ENCODE measurements at regions not wholly inside any gene's neighbourhood (a gene's known extent, or its start where the extent isn't known, plus 50 kb on each side); places are given as distances from the start of the nearest gene placed in this dataset.

DNA sequence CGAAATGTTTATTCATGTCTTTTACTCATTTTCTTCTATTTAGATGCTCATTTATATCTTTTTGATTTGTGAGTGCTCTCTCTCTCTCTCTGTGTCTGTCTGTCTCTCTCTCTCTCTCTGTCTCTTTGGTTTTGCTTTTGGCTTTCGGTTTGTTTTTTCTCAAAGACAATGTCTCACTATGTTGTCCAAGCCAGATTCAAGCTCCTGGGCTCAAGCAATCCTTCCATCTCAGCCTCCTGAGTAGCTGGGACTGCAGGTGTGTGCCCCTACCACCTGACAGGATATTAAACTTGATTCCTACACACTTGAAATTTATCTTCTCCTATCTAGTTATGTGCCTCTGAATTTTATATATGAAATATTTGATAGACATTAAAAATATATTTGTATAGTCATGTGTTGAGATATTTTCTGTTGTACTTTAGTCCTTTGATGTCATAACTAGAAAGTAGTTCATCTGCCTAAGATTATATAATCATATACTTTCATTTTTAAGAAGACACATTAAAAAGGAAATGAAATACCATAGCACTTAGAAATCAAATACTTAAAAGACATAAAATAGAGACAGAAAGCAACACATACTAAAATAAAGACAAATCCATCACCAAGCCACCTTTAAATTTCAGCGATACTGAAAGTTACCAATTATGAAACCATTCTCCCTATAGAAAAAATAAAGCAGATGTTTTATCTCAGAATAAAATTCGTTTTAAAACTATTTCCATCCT is 68.1 kb upstream of the SFMBT2 start:
- no peak for DNase-seq (ENCODE audit: low spot score)

DNA sequence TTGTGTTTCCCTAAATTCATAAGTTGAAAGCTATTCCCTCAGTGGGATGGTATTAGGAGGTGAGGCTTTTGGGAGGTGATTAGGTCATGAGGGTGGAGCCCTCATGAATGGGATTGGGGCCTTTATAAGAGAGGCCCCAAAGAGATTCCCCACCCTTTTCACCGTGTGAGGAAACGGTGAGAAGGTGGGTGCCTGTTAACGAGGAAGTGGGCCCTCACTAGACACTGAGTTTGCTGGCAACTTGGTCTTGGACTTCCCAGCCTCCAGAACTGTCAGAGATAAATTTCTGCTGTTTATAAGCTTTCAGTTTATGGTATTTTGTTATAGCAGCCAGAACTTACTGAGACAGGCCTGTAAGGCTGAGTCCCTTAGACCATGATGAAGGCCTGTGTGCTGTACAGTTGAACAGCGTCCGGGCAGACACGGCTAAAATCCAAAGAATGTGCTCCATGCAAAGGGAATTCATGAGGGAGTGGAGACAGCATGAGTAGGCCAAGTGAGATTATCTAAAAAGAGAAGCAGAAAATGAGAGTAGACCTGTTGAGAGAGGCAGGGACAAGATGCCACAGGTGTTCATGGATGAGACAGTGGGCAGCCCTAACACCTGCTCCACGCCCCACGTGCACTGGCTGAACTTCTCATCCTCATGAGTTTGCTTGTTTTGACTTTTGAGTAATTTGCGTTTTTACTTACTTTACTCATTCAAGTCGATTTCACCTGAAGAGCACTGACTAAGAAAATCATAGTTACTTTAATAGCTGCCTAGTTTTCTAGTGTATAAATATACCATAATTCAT is 66.9 kb upstream of the SFMBT2 start:
- DNase-seq (ENCODE audit: low spot score): no peak

DNA sequence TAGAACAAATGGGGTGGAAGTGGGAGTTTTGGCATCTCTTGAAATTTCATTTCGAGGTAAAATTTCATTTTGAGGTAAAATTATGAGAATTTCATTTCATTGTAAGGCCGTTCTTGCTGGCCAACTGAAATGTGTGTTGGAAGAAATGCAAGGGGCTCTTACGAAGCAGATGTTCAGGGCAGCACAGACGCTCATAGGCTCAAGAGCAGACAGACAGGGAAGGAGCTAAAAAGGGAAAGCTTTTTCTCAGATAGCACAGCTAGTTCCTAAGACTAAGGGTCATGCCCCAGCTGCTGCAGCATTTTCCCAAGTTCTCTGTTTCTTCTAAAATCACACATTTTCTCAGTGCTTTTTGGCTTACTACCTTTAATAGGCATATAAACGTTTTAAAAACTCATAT is 65.1 kb upstream of the SFMBT2 start:
- DNase-seq (ENCODE audit: low spot score): no peak

DNA sequence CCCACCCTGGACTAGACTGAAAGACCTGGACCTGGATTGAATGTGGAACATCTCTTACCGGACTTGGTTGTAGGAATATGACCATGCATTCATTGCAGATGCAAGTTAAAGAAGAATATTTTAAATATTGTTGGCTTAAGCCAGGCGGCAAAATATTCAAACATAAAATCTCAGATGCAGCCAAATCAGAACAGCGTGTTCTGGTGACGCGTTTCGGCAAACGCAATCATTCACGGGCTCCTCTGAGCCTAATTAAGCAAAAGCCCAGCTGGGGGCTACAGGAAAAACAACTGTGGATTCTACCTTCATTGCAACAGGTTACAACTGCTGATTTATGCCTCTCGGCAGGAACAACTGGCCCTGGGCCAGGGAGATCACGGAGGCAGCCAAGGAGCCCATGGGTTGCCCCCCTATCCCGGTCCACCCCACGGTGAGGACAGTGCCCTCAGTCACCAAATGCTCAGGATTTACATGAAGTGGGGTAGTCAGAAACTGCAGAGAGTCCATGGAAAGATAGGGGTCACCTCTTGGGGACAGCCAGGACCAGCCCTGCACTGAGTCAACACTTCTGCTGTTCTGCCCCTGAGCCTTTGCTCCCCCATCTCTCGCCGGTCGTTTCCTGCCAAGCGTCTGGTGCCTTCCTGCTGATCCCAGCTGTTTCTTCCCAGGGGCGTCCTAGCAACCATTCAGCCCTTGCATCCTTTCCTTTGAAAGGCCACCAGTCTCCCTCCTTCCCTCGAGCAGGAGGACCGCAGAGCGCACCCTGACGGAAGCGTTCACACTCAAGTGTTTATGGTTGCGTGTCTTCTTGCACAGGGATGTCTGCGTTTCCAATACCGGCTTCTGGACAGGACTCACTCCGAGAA is 64.4 kb upstream of the SFMBT2 start:
- peak; percentile 60 for DNase-seq (ENCODE audit: low spot score)

DNA sequence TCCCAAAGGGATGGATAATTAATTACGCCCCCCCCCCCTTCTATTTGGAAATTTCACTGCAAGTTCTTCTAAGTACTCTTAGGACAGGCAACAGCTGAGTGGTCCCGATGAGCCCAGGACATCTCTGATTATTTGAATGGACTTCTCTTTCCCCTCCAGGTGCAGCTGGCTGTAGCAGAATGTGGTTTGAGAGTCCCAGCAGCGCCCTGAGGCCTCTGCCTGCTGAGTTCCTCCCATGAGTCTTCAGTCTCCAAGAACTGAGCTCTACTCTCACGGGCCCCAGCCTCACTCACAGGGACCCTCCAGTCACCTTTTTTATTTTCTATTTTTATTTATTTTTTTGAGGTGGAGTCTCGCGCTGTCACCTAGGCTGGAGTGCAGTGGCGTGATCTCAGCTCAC is 63.6 kb upstream of the SFMBT2 start:
- no peak for DNase-seq (ENCODE audit: low spot score)

DNA sequence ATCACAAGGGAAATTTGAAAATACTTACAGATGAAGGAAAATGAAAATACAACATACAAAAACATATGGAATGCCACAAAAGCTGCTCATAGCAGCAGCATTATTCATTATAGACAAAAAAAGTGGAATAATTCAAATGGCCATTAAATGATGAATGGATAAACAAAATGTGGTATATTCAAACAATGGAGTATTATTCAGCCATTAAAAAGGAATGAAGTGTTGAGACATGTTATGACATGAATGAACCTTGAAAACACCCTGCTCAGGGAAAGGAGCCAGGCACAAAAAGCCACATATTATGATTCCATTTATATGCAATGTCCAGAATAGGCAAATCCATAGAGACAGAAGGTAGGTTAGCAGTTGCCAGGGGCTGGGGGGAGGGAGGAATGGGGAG is 62.6 kb upstream of the SFMBT2 start:
- DNase-seq (ENCODE audit: low spot score): no peak

DNA sequence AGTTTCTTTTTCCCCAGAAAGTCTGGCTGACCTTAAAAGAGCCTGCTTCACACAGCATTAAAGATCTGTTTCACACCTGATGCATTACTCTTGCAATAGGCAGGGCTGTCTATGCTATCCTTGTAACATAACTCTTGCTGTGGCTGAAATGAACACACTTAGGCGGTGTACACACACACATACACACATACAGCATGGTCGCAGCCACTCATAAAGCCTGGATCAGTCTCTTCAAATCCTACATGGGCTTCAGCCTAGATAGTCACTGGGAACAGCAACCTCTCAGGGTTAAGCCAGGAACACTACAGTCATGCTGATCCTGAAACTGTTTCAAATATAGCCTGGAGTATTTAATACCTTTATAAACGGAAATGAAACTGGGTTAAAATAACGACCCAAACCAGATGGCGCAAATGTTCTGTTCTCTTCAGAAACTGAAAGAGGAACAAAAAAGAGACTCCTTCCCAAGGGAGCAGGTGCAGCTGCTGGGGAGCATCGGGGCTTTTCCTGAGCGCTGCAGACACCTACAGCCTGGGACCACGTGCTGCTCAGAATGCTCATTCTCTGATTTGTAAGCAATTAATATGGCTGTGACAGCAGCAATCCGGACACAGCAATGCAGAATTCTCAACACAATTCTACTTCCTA is 61.0 kb upstream of the SFMBT2 start:
- DNase-seq (ENCODE audit: low spot score): no peak

DNA sequence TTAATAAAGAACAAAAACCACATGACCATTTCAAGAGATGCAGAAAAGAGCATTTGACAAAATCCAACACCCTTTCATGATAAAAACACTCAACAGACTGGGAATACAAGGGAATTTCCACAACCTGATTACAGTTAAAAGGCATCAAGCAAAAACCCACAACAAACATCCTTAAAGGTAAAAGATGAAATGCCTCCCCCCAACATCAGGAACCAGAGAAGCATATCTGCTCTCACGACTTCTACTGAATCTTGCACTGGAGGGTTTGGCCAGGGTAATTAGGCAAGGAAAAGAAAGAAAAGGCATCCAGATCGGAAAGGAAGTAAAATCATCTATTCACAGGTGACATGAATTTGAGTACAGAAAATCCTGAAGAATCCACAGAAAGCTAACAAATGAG is 59.5 kb upstream of the SFMBT2 start:
- DNase-seq (ENCODE audit: low spot score): no peak

DNA sequence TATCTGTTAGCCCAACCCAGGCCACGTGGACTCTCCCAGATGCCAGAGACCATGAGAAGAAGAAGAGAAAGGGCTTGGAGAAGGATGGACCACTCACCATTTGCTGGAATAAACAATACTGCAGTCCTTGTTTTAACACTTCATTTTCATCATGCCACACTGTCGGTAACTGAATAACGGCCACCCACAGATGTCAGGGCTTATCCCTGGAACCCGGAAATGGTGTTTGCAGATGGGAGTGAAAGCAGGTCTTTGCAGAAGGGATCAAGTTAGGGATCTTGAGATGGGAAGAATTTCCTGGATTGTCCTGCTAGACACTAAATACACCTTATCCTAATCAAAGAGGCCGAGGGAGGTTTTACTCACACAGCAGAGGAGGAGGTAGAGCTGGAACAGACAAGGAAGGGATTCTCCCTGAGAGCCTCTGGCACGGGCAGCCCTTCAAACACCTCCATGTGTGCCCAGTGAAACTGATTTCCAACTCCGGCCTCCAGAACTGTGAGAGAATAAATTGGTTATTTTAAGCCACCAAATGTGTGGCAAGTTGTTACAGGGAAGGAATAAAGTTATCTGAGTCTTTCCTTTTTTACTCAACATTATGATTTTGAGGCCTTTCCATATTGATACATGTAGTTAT is 56.3 kb upstream of the SFMBT2 start:
- DNase-seq (ENCODE audit: low spot score): no peak

DNA sequence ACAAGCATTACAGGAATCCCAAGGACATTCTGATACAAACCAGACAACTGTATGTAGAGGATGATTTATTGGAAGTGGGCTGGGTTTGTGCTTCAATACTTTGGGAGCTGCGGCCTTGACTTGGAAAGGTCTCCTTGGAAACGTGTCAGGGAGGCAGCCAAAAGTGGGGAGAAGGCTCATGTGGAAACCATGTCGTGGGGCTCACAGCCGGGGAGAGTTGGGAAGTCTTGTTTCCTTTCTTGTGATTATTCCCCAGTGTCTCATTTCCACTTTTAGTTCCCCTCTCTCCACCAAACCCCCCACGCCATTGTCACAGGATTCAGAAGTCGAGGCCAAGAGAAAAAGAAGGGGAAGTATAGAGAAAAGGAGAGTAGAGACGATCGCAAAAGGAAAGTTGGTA is 53.9 kb upstream of the SFMBT2 start:
- DNase-seq (ENCODE audit: low spot score): no peak

All from ecto neural progenitor cell (in vitro differentiated cells).